Sigmoid colon (tissue), 6 donors: ENCODE measurements at regions not wholly inside any gene's neighbourhood (a gene's known extent, or its start where the extent isn't known, plus 50 kb on each side); places are given as distances from the start of the nearest gene placed in this dataset.

Experiments used
- DNase-seq: peaks from one replicate; pipeline ENCODE4 v3.0.0-alpha.2; 2019
- H3K27ac ChIP-seq, 4 donors: fragments of 200-600 bp; sonication (generic); one replicate each; pipeline ENCODE4 v1.5.1; 2016 to 2019; ENCODE audit warnings: mild to moderate bottlenecking in 1 of 4
- H3K27me3 ChIP-seq, 3 donors: fragments of 200-600 bp; sonication (generic); one replicate each; pipeline ENCODE4 v1.5.1; 2019; ENCODE audit warnings: mild to moderate bottlenecking in 1 of 3
- H3K36me3 ChIP-seq, 4 donors: fragments of 200-600 bp; sonication (generic); one replicate each; pipeline ENCODE4 v1.5.1; 2016 to 2019
- H3K4me1 ChIP-seq, 4 donors: fragments of 200-600 bp; sonication (generic); one replicate each; pipeline ENCODE4 v1.5.1; 2017 to 2019
- H3K4me3 ChIP-seq, 4 donors: fragments of 200-600 bp; sonication (generic); one replicate each; pipeline ENCODE4 v1.5.1; 2017 to 2019; ENCODE audit warnings: mild to moderate bottlenecking in 2 of 4, moderate library complexity in 1 of 4
- H3K9me3 ChIP-seq, 4 donors: fragments of 200-600 bp in 3 of 4; sonication (generic) in 3 of 4; one replicate each; pipeline versions ENCODE4 v1.5.1 to v1.6.1; 2013 to 2019
- CTCF ChIP-seq, 4 experiments: fragments of 450-650 bp in 3 of 4; fragments of 200-600 bp in 1 of 4; IDR thresholded peaks; one replicate each; pipeline ENCODE4 v1.5.1; 2016 to 2019; ENCODE audit warnings: antibody characterized with exemption in 4 of 4, mild to moderate bottlenecking in 3 of 4, moderate library complexity in 2 of 4
- EP300 ChIP-seq, 4 donors: sonication (generic); formaldehyde crosslinking; IDR thresholded peaks; one replicate each; pipeline ENCODE4 v1.6.1; 2017; ENCODE audit warnings: antibody characterized with exemption in 4 of 4
- POLR2A ChIP-seq, 2 donors: fragments of 450-650 bp; IDR thresholded peaks; one replicate each; pipeline ENCODE4 v1.6.1; 2016; ENCODE audit warnings: antibody characterized with exemption in 2 of 2, mild to moderate bottlenecking in 2 of 2, moderate library complexity in 2 of 2
- POLR2AphosphoS5 ChIP-seq, 4 donors: sonication (generic); formaldehyde crosslinking; IDR thresholded peaks; one replicate each; pipeline ENCODE4 v1.6.1; 2017; ENCODE audit warnings: antibody characterized with exemption in 4 of 4
- WGBS, 2 donors: extraction: QIAGEN DNeasy Blood & Tissue Kit; methylation state at CpG; one replicate each; pipeline ENCODE4 v1.1.7; 2013; 5-methylcytosine and 5-hydroxymethylcytosine counted together
- intact Hi-C: fragments of 100-400 bp; cut with DNase I; formaldehyde crosslinking; loops from one replicate; pipeline ENCODE4 v1.15.1; 2023
- donor health status: healthy with polysubstance abuse.
- donor health status: healthy.

GRCh38 chr1:18011703-18012102, 95.9 kb upstream of the IGSF21 start:
- intact Hi-C loops, result no loop called here
- no peak for DNase-seq
- Histone ChIP-seq H3K36me3 (no peaks in the 10 kb centered on the region), H3K27me3 (peaks cover 0 to 55% (median 7%) of the 10 kb centered on the region in 3 donors), H3K4me3 (no peak overlapping the region), H3K9me3 (no peaks in the 10 kb centered on the region), H3K4me1 (no peaks in the 10 kb centered on the region), H3K27ac (no peak overlapping the region)
- TF ChIP-seq EP300 (IDR thresholded peaks at IDR 0.05), result no peak
- no peak for TF ChIP-seq POLR2AphosphoS5 (IDR thresholded peaks at IDR 0.05)
- WGBS, 2 donors, result 88 to 94% methylated on average over 1 of the region's 1 CpG

DNA sequence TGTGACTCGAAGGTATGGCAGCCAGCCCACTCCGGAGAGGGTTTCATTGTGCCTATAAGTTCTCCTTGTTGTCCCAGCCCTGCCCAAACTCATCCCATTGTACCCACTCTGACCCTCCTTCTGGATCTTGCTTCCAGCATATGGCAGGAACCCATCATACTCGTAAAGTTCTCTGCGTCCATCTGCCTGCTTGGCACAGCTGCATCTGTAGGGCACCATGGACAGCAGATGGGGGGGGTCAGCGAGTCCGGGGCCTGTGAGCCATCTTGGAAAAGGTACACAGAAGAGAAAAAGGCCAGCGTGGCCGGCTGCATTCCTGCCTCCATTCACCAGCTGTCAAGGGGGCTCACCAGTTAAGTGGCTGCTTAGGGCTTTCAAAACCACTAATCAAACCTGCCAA, 94.9 kb upstream of the IGSF21 start:
- no peaks in the 10 kb centered on the region for H3K4me1 ChIP-seq
- DNase-seq, result no peak
- H3K27ac ChIP-seq, result no peak overlapping the region
- TF ChIP-seq EP300 (IDR thresholded peaks at IDR 0.05), result no peak
- TF ChIP-seq CTCF (IDR thresholded peaks at IDR 0.05), result no peak
- no peak for TF ChIP-seq POLR2A (IDR thresholded peaks at IDR 0.05)
- no peak for TF ChIP-seq POLR2AphosphoS5 (IDR thresholded peaks at IDR 0.05)
- no peaks in the 10 kb centered on the region for H3K36me3 ChIP-seq
- WGBS, 2 donors, result 57 to 73% methylated on average over 8 of the region's 8 CpGs
- H3K9me3 ChIP-seq, result no peaks in the 10 kb centered on the region
- intact Hi-C loops, result no loop called here
- H3K27me3 ChIP-seq, result peaks cover 0 to 45% (median 7%) of the 10 kb centered on the region in 3 donors
- no peak overlapping the region for H3K4me3 ChIP-seq

- DNase-seq, result no peak
- Histone ChIP-seq H3K9me3 (no peaks in the 10 kb centered on the region), H3K27me3 (peaks cover 0 to 40% (median 7%) of the 10 kb centered on the region in 3 donors), H3K27ac (no peak overlapping the region), H3K4me1 (no peaks in the 10 kb centered on the region), H3K36me3 (no peaks in the 10 kb centered on the region), H3K4me3 (no peak overlapping the region)
- TF ChIP-seq POLR2AphosphoS5 (IDR thresholded peaks at IDR 0.05) (no peak), POLR2A (IDR thresholded peaks at IDR 0.05) (no peak), EP300 (IDR thresholded peaks at IDR 0.05) (no peak), CTCF (IDR thresholded peaks at IDR 0.05) (no peak)
- intact Hi-C loops, result no loop called here
- WGBS, 2 donors, result 60 to 63% methylated on average over 8 of the region's 8 CpGs
These were observed 94.4 kb upstream of the IGSF21 start for GRCh38 chr1:18013216-18013615.

DNA sequence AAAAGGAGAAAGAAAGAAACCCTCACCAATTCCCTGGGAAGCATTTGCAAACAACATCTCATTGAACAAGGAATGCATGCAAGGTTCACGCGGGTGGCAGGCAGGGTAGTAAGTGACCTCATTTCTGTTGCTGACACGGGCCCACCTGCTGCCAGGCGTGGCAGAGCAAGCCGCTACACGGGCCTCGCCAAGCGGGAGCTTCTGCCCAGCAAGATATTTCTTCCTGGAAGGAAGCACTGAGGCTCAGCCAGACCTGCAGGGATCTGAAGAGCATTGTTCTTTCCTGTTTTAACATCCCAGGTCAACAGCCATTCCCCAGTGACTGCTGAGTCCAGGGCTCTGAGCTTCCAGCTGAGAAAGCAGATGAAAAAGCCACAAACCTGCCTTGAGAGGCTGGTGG, 91.9 kb upstream of the IGSF21 start:
- Histone ChIP-seq H3K36me3 (no peaks in the 10 kb centered on the region), H3K27ac (no peak overlapping the region), H3K27me3 (peaks cover 0 to 23% (median 0%) of the 10 kb centered on the region in 3 donors), H3K4me1 (no peaks in the 10 kb centered on the region), H3K4me3 (no peak overlapping the region), H3K9me3 (no peaks in the 10 kb centered on the region)
- 33 to 66% methylated on average over 8 of the region's 8 CpGs for WGBS, 2 donors
- TF ChIP-seq POLR2A (IDR thresholded peaks at IDR 0.05), result no peak
- no peak for TF ChIP-seq CTCF (IDR thresholded peaks at IDR 0.05)
- TF ChIP-seq EP300 (IDR thresholded peaks at IDR 0.05), result no peak
- TF ChIP-seq POLR2AphosphoS5 (IDR thresholded peaks at IDR 0.05), result no peak
- intact Hi-C loops, result no loop called here
- no peak for DNase-seq

DNA sequence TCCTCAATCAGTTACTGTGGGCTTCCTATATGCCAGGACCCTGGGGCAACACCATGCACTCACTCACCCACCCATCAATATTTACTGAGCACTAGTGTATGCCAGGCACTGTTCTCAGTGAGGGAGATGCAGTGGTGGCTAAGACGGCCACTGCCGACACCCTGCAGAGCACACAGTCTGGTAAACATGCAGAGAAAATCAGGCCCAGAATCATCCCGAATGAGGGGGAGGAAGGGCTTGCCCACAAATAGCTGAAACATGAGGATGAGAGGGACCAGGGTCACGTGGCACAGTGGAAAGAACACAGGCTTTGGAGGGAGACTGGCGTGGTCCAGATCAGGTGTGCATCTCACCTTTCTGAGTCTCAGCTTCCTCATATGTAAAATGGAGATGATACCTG, 89.2 kb upstream of the IGSF21 start:
- no peak overlapping the region for H3K4me3 ChIP-seq
- no peaks in the 10 kb centered on the region for H3K36me3 ChIP-seq
- intact Hi-C loops, result no loop called here
- WGBS, 2 donors, result 19 to 45% methylated on average over 5 of the region's 5 CpGs
- H3K9me3 ChIP-seq, result no peaks in the 10 kb centered on the region
- no peak overlapping the region for H3K27ac ChIP-seq
- H3K27me3 ChIP-seq, result peaks cover 0 to 2% (median 0%) of the 10 kb centered on the region in 3 donors
- peaks cover 0 to 13% (median 9%) of the 10 kb centered on the region in 4 donors for H3K4me1 ChIP-seq
- DNase-seq, result no peak
- TF ChIP-seq POLR2A (IDR thresholded peaks at IDR 0.05) (no peak), EP300 (IDR thresholded peaks at IDR 0.05) (no peak), POLR2AphosphoS5 (IDR thresholded peaks at IDR 0.05) (no peak), CTCF (IDR thresholded peaks at IDR 0.05) (no peak)
